Loucy (cell line): ENCODE measurements at regions not wholly inside any gene's neighbourhood (a gene's known extent, or its start where the extent isn't known, plus 50 kb on each side); places are given as distances from the start of the nearest gene placed in this dataset.

ENCODE experiments used
- EZH2phosphoT487 ChIP-seq: fragments of 200-600 bp; IDR thresholded peaks from 2 replicates; pipeline ENCODE4 v1.6.1; 2018; ENCODE audit warnings: antibody characterized with exemption, mild to moderate bottlenecking, moderate library complexity, borderline replicate concordance
- TF ChIP-seq, protein P1 (sequence below): fragments of 200-600 bp; sonication (generic); conservative IDR thresholded peaks from 2 replicates; pipeline ENCODE4 v1.5.1; 2014; ENCODE audit warnings: mild to moderate bottlenecking, antibody characterized with exemption, low read length

GRCh38 chr14:87615047-87615446 is 377.9 kb downstream of the GALC start:
- TF ChIP-seq, protein P1, sequence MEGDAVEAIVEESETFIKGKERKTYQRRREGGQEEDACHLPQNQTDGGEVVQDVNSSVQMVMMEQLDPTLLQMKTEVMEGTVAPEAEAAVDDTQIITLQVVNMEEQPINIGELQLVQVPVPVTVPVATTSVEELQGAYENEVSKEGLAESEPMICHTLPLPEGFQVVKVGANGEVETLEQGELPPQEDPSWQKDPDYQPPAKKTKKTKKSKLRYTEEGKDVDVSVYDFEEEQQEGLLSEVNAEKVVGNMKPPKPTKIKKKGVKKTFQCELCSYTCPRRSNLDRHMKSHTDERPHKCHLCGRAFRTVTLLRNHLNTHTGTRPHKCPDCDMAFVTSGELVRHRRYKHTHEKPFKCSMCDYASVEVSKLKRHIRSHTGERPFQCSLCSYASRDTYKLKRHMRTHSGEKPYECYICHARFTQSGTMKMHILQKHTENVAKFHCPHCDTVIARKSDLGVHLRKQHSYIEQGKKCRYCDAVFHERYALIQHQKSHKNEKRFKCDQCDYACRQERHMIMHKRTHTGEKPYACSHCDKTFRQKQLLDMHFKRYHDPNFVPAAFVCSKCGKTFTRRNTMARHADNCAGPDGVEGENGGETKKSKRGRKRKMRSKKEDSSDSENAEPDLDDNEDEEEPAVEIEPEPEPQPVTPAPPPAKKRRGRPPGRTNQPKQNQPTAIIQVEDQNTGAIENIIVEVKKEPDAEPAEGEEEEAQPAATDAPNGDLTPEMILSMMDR: no peak
- TF ChIP-seq EZH2phosphoT487: no peak
